Sigmoid colon (tissue), 6 donors: ENCODE measurements at regions not wholly inside any gene's neighbourhood (a gene's known extent, or its start where the extent isn't known, plus 50 kb on each side); places are given as distances from the start of the nearest gene placed in this dataset.

Experiments
- DNase-seq: peaks from one replicate; pipeline ENCODE4 v3.0.0-alpha.2; 2019
- H3K27ac ChIP-seq, 4 donors: fragments of 200-600 bp; sonication (generic); one replicate each; pipeline ENCODE4 v1.5.1; 2016 to 2019; ENCODE audit warnings: mild to moderate bottlenecking in 1 of 4
- H3K27me3 ChIP-seq, 3 donors: fragments of 200-600 bp; sonication (generic); one replicate each; pipeline ENCODE4 v1.5.1; 2019; ENCODE audit warnings: mild to moderate bottlenecking in 1 of 3
- H3K36me3 ChIP-seq, 4 donors: fragments of 200-600 bp; sonication (generic); one replicate each; pipeline ENCODE4 v1.5.1; 2016 to 2019
- H3K4me1 ChIP-seq, 4 donors: fragments of 200-600 bp; sonication (generic); one replicate each; pipeline ENCODE4 v1.5.1; 2017 to 2019
- H3K4me3 ChIP-seq, 4 donors: fragments of 200-600 bp; sonication (generic); one replicate each; pipeline ENCODE4 v1.5.1; 2017 to 2019; ENCODE audit warnings: mild to moderate bottlenecking in 2 of 4, moderate library complexity in 1 of 4
- H3K9me3 ChIP-seq, 4 donors: fragments of 200-600 bp in 3 of 4; sonication (generic) in 3 of 4; one replicate each; pipeline versions ENCODE4 v1.5.1 to v1.6.1; 2013 to 2019
- CTCF ChIP-seq, 4 experiments: fragments of 450-650 bp in 3 of 4; fragments of 200-600 bp in 1 of 4; IDR thresholded peaks; one replicate each; pipeline ENCODE4 v1.5.1; 2016 to 2019; ENCODE audit warnings: antibody characterized with exemption in 4 of 4, mild to moderate bottlenecking in 3 of 4, moderate library complexity in 2 of 4
- EP300 ChIP-seq, 4 donors: sonication (generic); formaldehyde crosslinking; IDR thresholded peaks; one replicate each; pipeline ENCODE4 v1.6.1; 2017; ENCODE audit warnings: antibody characterized with exemption in 4 of 4
- POLR2A ChIP-seq, 2 donors: fragments of 450-650 bp; IDR thresholded peaks; one replicate each; pipeline ENCODE4 v1.6.1; 2016; ENCODE audit warnings: antibody characterized with exemption in 2 of 2, mild to moderate bottlenecking in 2 of 2, moderate library complexity in 2 of 2
- POLR2AphosphoS5 ChIP-seq, 4 donors: sonication (generic); formaldehyde crosslinking; IDR thresholded peaks; one replicate each; pipeline ENCODE4 v1.6.1; 2017; ENCODE audit warnings: antibody characterized with exemption in 4 of 4
- WGBS, 2 donors: extraction: QIAGEN DNeasy Blood & Tissue Kit; methylation state at CpG; one replicate each; pipeline ENCODE4 v1.1.7; 2013; 5-methylcytosine and 5-hydroxymethylcytosine counted together
- intact Hi-C: fragments of 100-400 bp; cut with DNase I; formaldehyde crosslinking; loops from one replicate; pipeline ENCODE4 v1.15.1; 2023
- donor health status: healthy with polysubstance abuse.
- donor health status: healthy.

- no peak for TF ChIP-seq EP300 (IDR thresholded peaks at IDR 0.05)
- TF ChIP-seq CTCF (IDR thresholded peaks at IDR 0.05) = no peak
- TF ChIP-seq POLR2A (IDR thresholded peaks at IDR 0.05) = no peak
- TF ChIP-seq POLR2AphosphoS5 (IDR thresholded peaks at IDR 0.05) = no peak
- Histone ChIP-seq H3K27me3 (no peaks in the 10 kb centered on the region), H3K4me3 (no peak overlapping the region), H3K9me3 (no peaks in the 10 kb centered on the region), H3K4me1 (peaks cover 0 to 20% (median 12%) of the 10 kb centered on the region in 4 donors), H3K36me3 (no peaks in the 10 kb centered on the region), H3K27ac (no peak overlapping the region)
- WGBS, 2 donors = 89 to 94% methylated on average over 1 of the region's 1 CpG
- DNase-seq = no peak
- intact Hi-C loops = no loop called here
Observed at GRCh38 chr15:35198197-35198596, 113.1 kb upstream of the NANOGP8 start.

GRCh38 chr15:35197754-35198153, 112.7 kb upstream of the NANOGP8 start:
- WGBS, 2 donors = 71 to 75% methylated on average over 1 of the region's 1 CpG

GRCh38 chr15:35197306-35197705, 112.2 kb upstream of the NANOGP8 start:
- peaks cover 0 to under 1% (median 0%) of the 10 kb centered on the region in 4 donors for H3K9me3 ChIP-seq
- H3K27ac ChIP-seq = no peak overlapping the region
- no peak for TF ChIP-seq EP300 (IDR thresholded peaks at IDR 0.05)
- peak in 2 of 4 donors; percentile 21 to 34 for TF ChIP-seq POLR2AphosphoS5 (IDR thresholded peaks at IDR 0.05)
- no peak for TF ChIP-seq CTCF (IDR thresholded peaks at IDR 0.05)
- TF ChIP-seq POLR2A (IDR thresholded peaks at IDR 0.05) = no peak
- no peak overlapping the region for H3K4me3 ChIP-seq
- H3K4me1 ChIP-seq = peaks cover 0 to 20% (median 12%) of the 10 kb centered on the region in 4 donors
- H3K27me3 ChIP-seq = no peaks in the 10 kb centered on the region
- DNase-seq = no peak
- intact Hi-C loops = no loop called here
- H3K36me3 ChIP-seq = no peaks in the 10 kb centered on the region

More at GRCh38 chr15:35197754-35198153, 112.7 kb upstream of the NANOGP8 start:
- Histone ChIP-seq H3K27ac (no peak overlapping the region), H3K27me3 (no peaks in the 10 kb centered on the region), H3K36me3 (no peaks in the 10 kb centered on the region), H3K4me1 (peaks cover 0 to 20% (median 12%) of the 10 kb centered on the region in 4 donors), H3K4me3 (no peak overlapping the region), H3K9me3 (no peaks in the 10 kb centered on the region)
- intact Hi-C loops = no loop called here
- TF ChIP-seq EP300 (IDR thresholded peaks at IDR 0.05) = no peak
- no peak for TF ChIP-seq POLR2AphosphoS5 (IDR thresholded peaks at IDR 0.05)
- TF ChIP-seq POLR2A (IDR thresholded peaks at IDR 0.05) = no peak
- no peak for TF ChIP-seq CTCF (IDR thresholded peaks at IDR 0.05)
- no peak for DNase-seq

GRCh38 chr15:35196273-35196672, 111.2 kb upstream of the NANOGP8 start:
- Histone ChIP-seq H3K27me3 (no peaks in the 10 kb centered on the region), H3K36me3 (no peaks in the 10 kb centered on the region), H3K4me3 (no peak overlapping the region), H3K27ac (no peak overlapping the region), H3K4me1 (peaks cover 0 to 20% (median 12%) of the 10 kb centered on the region in 4 donors), H3K9me3 (peaks cover 0 to 7% (median 2%) of the 10 kb centered on the region in 4 donors)
- TF ChIP-seq POLR2AphosphoS5 (IDR thresholded peaks at IDR 0.05) (no peak), POLR2A (IDR thresholded peaks at IDR 0.05) (no peak), CTCF (IDR thresholded peaks at IDR 0.05) (no peak), EP300 (IDR thresholded peaks at IDR 0.05) (no peak)
- no peak for DNase-seq
- 85 to 92% methylated on average over 5 of the region's 5 CpGs for WGBS, 2 donors
- intact Hi-C loops = no loop called here

- intact Hi-C loops = no loop called here
- WGBS, 2 donors = 92 to 95% methylated on average over 3 of the region's 3 CpGs
- no peak overlapping the region for H3K27ac ChIP-seq
Observed at GRCh38 chr15:35195649-35196048, 110.6 kb upstream of the NANOGP8 start.

More at GRCh38 chr15:35195649-35196048, 110.6 kb upstream of the NANOGP8 start:
- DNase-seq = no peak
- Histone ChIP-seq H3K36me3 (no peaks in the 10 kb centered on the region), H3K4me3 (no peak overlapping the region), H3K9me3 (peaks cover 0 to 7% (median 2%) of the 10 kb centered on the region in 4 donors), H3K4me1 (peaks cover 0 to 20% (median 12%) of the 10 kb centered on the region in 4 donors), H3K27me3 (no peaks in the 10 kb centered on the region)
- no peak for TF ChIP-seq EP300 (IDR thresholded peaks at IDR 0.05)
- no peak for TF ChIP-seq POLR2A (IDR thresholded peaks at IDR 0.05)
- TF ChIP-seq POLR2AphosphoS5 (IDR thresholded peaks at IDR 0.05) = no peak
- no peak for TF ChIP-seq CTCF (IDR thresholded peaks at IDR 0.05)
